Thyroid gland (tissue), 4 donors: ENCODE measurements at regions not wholly inside any gene's neighbourhood (a gene's known extent, or its start where the extent isn't known, plus 50 kb on each side); places are given as distances from the start of the nearest gene placed in this dataset.

Experiments
- CTCF ChIP-seq, 6 experiments: fragments of 200-600 bp in 3 of 6; fragments of 450-650 bp in 3 of 6; sonication (generic) in 3 of 6; IDR thresholded peaks; one replicate each; pipeline ENCODE4 v1.5.1; 2016 to 2019; ENCODE audit warnings: antibody characterized with exemption in 6 of 6, mild to moderate bottlenecking in 2 of 6, inconsistent platforms in 1 of 6, moderate library complexity in 1 of 6
- POLR2A ChIP-seq, 2 donors: fragments of 450-650 bp; IDR thresholded peaks; one replicate each; pipeline ENCODE4 v1.6.1; 2017; ENCODE audit warnings: antibody characterized with exemption in 2 of 2, mild to moderate bottlenecking in 2 of 2, moderate library complexity in 1 of 2

GRCh38 chr5:58113172-58113571 is 346.7 kb downstream of the PLK2 start:
- TF ChIP-seq CTCF (IDR thresholded peaks at IDR 0.05): no peak
- TF ChIP-seq POLR2A (IDR thresholded peaks at IDR 0.05): no peak
